Right lobe of liver (tissue), 4 donors: ENCODE measurements at regions not wholly inside any gene's neighbourhood (a gene's known extent, or its start where the extent isn't known, plus 50 kb on each side); places are given as distances from the start of the nearest gene placed in this dataset.

Experiments used
- POLR2A ChIP-seq: fragments of 450-650 bp; IDR thresholded peaks from one replicate; pipeline ENCODE4 v1.6.1; 2017; ENCODE audit warnings: antibody characterized with exemption, mild to moderate bottlenecking
- TF ChIP-seq, protein P1 (sequence below), 4 donors: fragments of 200-600 bp in 3 of 4; fragments of 450-650 bp in 1 of 4; IDR thresholded peaks; one replicate each; pipeline versions ENCODE4 v1.5.1 to v1.8.0; 2016 to 2022; ENCODE audit warnings: antibody characterized with exemption in 4 of 4, mild to moderate bottlenecking in 2 of 4
- donor health status: DM: no; HTN: no; CAD: no.
- donor health status: DM: no; HTN: no; CAD: no.
- donor health status: DM: no; HTN: yes; CAD: no.

GRCh38 chr2:234174742-234175141, 124.2 kb downstream of the SPP2 start:
- TF ChIP-seq, protein P1, sequence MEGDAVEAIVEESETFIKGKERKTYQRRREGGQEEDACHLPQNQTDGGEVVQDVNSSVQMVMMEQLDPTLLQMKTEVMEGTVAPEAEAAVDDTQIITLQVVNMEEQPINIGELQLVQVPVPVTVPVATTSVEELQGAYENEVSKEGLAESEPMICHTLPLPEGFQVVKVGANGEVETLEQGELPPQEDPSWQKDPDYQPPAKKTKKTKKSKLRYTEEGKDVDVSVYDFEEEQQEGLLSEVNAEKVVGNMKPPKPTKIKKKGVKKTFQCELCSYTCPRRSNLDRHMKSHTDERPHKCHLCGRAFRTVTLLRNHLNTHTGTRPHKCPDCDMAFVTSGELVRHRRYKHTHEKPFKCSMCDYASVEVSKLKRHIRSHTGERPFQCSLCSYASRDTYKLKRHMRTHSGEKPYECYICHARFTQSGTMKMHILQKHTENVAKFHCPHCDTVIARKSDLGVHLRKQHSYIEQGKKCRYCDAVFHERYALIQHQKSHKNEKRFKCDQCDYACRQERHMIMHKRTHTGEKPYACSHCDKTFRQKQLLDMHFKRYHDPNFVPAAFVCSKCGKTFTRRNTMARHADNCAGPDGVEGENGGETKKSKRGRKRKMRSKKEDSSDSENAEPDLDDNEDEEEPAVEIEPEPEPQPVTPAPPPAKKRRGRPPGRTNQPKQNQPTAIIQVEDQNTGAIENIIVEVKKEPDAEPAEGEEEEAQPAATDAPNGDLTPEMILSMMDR (IDR thresholded peaks at IDR 0.05) = no peak
- no peak for TF ChIP-seq POLR2A
